Chondrocyte (in vitro differentiated cells): ENCODE measurements at regions not wholly inside any gene's neighbourhood (a gene's known extent, or its start where the extent isn't known, plus 50 kb on each side); places are given as distances from the start of the nearest gene placed in this dataset.

ENCODE experiments used
- DNase-seq: peaks from one replicate; pipeline ENCODE4 v3.0.0; 2021; ENCODE audit warnings: mixed read lengths, low spot score
- H3K27ac Mint-ChIP-seq: one replicate; pipeline ENCODE4 v1.8.0; 2021; ENCODE audit warnings: mild to moderate bottlenecking, moderate library complexity, mixed read lengths; ENCODE audit not compliant: unreplicated experiment
- H3K27me3 Mint-ChIP-seq: 2 replicates; pipeline ENCODE4 v1.8.0; 2021; ENCODE audit warnings: low read depth, mixed read lengths
- H3K36me3 Mint-ChIP-seq: 2 replicates; pipeline ENCODE4 v1.8.0; 2021; ENCODE audit warnings: low read depth, mixed read lengths
- H3K4me1 Mint-ChIP-seq: 2 replicates; pipeline ENCODE4 v1.8.0; 2021; ENCODE audit warnings: low read depth, mild to moderate bottlenecking, mixed read lengths
- H3K4me3 Mint-ChIP-seq: one replicate; pipeline ENCODE4 v1.8.0; 2021; ENCODE audit warnings: mild to moderate bottlenecking, moderate library complexity, mixed read lengths; ENCODE audit not compliant: unreplicated experiment
- H3K9me3 Mint-ChIP-seq: 2 replicates; pipeline ENCODE4 v1.8.0; 2021; ENCODE audit warnings: low read depth, mixed read lengths
- TF ChIP-seq, protein P1 (sequence below): fragments of 200-600 bp; sonication (generic); IDR thresholded peaks from 2 replicates; pipeline ENCODE4 v1.5.0; 2021; ENCODE audit warnings: antibody characterized with exemption, mild to moderate bottlenecking, moderate library complexity

DNA sequence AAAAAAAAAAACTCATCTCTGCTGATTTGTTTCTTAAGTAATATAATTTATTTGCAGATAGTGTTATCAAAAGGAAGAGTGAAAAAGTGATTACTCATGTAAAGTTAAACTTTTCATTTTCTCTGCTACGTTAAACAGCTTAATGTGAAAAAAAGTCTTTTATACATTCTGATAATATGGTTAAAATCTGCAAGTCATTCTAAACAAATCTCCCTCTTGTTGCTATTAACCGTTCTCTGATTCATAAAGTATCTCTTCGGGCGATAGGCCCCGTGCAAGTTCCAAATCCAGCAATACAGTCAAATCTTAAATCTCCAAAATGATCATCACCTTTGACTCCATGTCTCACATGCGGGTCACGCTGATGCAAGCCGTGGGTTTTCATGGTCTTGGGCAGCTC is 732.0 kb downstream of the TAF11L14 start:
- no peak overlapping the region for H3K27ac Mint-ChIP-seq
- H3K36me3 Mint-ChIP-seq, result no peaks in the 10 kb centered on the region
- H3K27me3 Mint-ChIP-seq, result peaks cover 24% of the 10 kb centered on the region
- TF ChIP-seq, protein P1, sequence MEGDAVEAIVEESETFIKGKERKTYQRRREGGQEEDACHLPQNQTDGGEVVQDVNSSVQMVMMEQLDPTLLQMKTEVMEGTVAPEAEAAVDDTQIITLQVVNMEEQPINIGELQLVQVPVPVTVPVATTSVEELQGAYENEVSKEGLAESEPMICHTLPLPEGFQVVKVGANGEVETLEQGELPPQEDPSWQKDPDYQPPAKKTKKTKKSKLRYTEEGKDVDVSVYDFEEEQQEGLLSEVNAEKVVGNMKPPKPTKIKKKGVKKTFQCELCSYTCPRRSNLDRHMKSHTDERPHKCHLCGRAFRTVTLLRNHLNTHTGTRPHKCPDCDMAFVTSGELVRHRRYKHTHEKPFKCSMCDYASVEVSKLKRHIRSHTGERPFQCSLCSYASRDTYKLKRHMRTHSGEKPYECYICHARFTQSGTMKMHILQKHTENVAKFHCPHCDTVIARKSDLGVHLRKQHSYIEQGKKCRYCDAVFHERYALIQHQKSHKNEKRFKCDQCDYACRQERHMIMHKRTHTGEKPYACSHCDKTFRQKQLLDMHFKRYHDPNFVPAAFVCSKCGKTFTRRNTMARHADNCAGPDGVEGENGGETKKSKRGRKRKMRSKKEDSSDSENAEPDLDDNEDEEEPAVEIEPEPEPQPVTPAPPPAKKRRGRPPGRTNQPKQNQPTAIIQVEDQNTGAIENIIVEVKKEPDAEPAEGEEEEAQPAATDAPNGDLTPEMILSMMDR, result no peak
- no peaks in the 10 kb centered on the region for H3K4me1 Mint-ChIP-seq
- no peak for DNase-seq
- H3K9me3 Mint-ChIP-seq, result no peaks in the 10 kb centered on the region
- no peak overlapping the region for H3K4me3 Mint-ChIP-seq

DNA sequence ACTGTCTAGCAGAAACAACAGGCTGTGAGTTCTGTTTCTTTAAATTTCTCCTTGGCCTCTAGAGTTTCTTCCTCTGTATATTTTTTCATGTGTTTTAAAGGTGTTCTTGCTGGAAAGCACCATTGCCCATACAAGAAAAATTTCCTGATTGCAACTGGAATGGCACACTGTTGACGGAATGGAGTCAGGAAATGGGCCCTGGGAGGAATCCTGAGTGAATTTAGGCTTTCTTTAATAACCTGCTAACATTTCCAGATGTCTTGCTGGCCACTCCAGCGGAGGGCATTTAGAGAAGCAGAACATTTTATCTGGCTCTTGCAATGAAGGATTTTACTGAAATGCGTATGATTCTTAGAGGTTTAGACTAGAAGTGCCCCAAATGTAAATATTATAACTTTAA is 736.3 kb downstream of the TAF11L14 start:
- TF ChIP-seq, protein P1, result no peak
- no peak for DNase-seq
- no peak overlapping the region for H3K4me3 Mint-ChIP-seq
- no peaks in the 10 kb centered on the region for H3K4me1 Mint-ChIP-seq
- no peaks in the 10 kb centered on the region for H3K9me3 Mint-ChIP-seq
- H3K27ac Mint-ChIP-seq, result no peak overlapping the region
- peaks cover 18% of the 10 kb centered on the region for H3K27me3 Mint-ChIP-seq
- no peaks in the 10 kb centered on the region for H3K36me3 Mint-ChIP-seq

DNA sequence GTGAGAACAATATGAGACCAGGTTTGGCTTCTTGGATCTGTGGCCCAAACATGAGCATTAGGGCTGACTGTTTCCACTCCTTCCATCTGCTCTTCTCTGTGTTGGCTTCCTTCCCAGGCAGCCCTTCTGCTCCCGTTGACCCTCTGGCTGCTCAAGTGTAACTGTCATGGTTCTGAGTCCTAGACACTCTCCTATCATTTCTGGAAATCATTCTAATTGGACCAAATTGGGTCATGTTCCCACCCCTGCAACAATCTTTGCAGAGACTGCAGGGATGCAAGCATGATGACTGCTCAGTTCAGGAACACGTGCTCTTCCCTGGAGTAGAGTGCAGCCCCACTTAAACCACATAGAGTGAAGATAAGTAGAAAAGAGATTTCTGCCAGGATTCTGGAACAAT is 741.4 kb downstream of the TAF11L14 start:
- H3K9me3 Mint-ChIP-seq, result no peaks in the 10 kb centered on the region

DNA sequence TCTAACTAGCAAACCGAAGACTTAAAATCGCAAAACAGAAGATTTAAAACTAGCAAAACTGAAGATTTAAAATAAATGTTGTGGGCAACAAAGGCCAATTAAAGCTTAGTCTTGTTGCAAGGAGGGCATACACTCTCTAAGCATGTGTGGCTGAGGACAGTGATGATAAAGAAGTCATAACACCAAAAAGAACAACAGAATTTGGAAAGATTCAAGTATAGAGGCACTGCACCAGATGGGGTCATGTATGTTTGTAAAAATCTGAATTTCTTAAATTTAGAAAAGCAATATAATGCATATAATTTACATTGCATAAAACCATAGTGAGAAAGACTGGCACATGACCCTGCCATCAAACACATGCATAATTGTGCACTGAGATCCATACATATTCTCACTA is 743.8 kb downstream of the TAF11L14 start:
- TF ChIP-seq, protein P1, result no peak
- H3K27me3 Mint-ChIP-seq, result peaks cover 27% of the 10 kb centered on the region
- no peaks in the 10 kb centered on the region for H3K9me3 Mint-ChIP-seq
- no peak overlapping the region for H3K27ac Mint-ChIP-seq
- DNase-seq, result no peak
- H3K36me3 Mint-ChIP-seq, result no peaks in the 10 kb centered on the region
- no peaks in the 10 kb centered on the region for H3K4me1 Mint-ChIP-seq
- no peak overlapping the region for H3K4me3 Mint-ChIP-seq

More for the DNA sequence above, 741.4 kb downstream of the TAF11L14 start:
- DNase-seq, result no peak
- H3K4me1 Mint-ChIP-seq, result no peaks in the 10 kb centered on the region
- no peaks in the 10 kb centered on the region for H3K36me3 Mint-ChIP-seq
- no peak overlapping the region for H3K4me3 Mint-ChIP-seq
- H3K27ac Mint-ChIP-seq, result no peak overlapping the region
- TF ChIP-seq, protein P1, result no peak
- peaks cover 18% of the 10 kb centered on the region for H3K27me3 Mint-ChIP-seq

DNA sequence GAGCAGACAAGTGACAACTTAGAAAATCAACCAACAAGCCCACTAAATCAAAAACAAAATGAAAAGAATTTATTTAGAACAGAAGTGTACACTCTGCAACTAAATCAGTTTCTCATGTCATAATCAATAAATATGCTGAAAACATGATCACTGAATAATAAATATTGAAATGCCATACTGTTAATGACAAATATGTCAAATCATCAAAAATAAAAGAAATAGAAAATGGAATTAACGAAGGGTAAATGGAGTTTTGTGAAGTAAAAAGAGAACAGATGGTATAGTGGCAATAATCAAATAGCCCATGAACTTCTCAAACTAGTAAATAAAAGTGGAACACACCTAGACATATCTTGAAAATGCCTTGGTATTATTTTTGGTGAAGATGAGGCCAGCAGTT is 744.9 kb downstream of the TAF11L14 start:
- Mint-ChIP-seq H3K9me3 (no peaks in the 10 kb centered on the region), H3K27ac (no peak overlapping the region), H3K4me3 (no peak overlapping the region), H3K36me3 (no peaks in the 10 kb centered on the region), H3K4me1 (no peaks in the 10 kb centered on the region), H3K27me3 (peaks cover 29% of the 10 kb centered on the region)
- DNase-seq, result no peak
- TF ChIP-seq, protein P1, result no peak
